NOMO-1 treated with DMSO at 0.1 percent for 48 hours (cell line): ENCODE measurements at regions not wholly inside any gene's neighbourhood (a gene's known extent, or its start where the extent isn't known, plus 50 kb on each side); places are given as distances from the start of the nearest gene placed in this dataset.

ENCODE experiments used
- DNase-seq: peaks from one replicate; lab custom pipeline; 2025; ENCODE audit not compliant: unreplicated experiment; lab: John Stamatoyannopoulos, UW

GRCh38 chr2:8564475-8564874 lies 117.4 kb upstream of the ID2 start:
- DNase-seq = no peak

- no peak for DNase-seq
These were observed 116.3 kb upstream of the ID2 start for GRCh38 chr2:8565399-8566154.

GRCh38 chr2:8566155-8566670 lies 115.6 kb upstream of the ID2 start:
- no peak for DNase-seq

DNA sequence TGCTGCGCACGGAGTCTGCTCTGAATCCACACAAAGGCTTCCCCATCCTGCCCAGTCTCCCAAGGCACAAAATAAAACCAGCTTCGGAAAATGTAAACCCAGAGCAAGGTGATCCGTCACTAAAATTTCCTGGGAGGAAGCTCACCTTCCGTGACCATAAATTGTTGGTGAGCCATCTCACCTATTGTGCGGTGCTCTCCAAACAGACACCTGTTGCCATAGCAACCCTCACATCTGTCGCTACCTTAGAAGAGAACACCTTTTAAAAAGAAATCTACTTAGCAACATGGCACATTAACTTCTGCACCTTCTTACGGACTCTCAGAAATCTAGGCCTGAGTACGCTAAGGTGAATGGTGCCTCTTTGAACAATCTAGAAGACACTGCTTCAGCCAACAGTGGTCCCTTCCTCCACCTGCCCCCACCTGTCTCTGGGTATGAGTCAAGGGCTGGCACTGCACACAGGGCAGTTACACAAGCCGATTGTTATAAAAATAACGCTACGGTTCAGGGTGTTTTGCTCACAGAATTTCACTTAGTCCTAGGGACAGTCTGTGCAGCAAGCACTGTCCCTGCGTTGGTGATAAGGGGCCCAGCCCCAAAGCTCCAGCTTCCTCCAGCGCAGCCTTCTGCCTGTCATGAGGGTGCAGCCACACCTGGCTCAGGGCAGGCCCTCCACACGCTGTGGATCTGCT lies 114.9 kb upstream of the ID2 start:
- no peak for DNase-seq

GRCh38 chr2:8567469-8568260 lies 114.2 kb upstream of the ID2 start:
- no peak for DNase-seq

GRCh38 chr2:8568543-8569302 lies 113.1 kb upstream of the ID2 start:
- DNase-seq = no peak

GRCh38 chr2:8569332-8569930 lies 112.4 kb upstream of the ID2 start:
- no peak for DNase-seq

DNA sequence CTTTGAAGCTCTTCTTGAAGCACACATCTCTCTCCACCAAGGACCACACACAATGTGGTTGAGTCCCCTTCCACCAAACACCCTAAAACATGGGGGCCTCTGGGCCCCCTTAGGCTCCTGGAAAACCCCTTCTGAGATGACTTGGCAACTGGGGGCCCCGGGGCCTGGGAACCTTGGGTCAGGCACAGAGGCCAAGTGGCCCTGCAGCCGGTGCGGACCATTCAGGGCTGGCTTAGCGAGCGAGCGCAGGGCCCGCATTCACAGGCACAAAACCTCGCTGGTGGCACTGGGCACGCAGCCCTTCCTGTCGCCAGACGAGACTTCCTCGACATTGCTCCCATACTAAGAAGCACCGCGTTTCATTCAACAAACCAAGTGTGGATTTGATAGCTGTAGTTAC lies 111.2 kb upstream of the ID2 start:
- DNase-seq = no peak

DNA sequence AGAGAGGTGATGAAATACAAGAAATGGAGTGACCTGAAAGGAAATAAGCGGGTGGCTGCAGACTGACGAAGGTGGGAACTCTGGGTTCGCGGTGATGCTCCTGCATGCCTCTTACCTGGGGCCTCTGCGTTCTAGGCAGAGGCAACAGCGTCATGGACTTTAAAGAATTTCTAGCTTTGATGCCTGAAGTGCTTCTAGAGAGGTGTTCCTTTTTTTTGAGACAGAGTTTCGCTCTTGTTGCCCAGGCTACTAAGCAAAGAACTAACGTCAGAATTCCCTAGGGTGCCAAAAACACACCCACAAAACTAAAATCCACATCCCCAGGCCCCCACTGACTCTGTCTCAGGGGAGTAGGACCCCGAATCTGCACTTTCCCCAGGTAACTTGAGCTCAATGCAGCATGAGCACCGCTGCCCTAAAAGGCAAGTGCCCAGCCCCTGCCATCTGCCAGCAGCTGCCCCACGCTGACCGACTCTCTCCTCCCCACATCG lies 110.5 kb upstream of the ID2 start:
- no peak for DNase-seq

DNA sequence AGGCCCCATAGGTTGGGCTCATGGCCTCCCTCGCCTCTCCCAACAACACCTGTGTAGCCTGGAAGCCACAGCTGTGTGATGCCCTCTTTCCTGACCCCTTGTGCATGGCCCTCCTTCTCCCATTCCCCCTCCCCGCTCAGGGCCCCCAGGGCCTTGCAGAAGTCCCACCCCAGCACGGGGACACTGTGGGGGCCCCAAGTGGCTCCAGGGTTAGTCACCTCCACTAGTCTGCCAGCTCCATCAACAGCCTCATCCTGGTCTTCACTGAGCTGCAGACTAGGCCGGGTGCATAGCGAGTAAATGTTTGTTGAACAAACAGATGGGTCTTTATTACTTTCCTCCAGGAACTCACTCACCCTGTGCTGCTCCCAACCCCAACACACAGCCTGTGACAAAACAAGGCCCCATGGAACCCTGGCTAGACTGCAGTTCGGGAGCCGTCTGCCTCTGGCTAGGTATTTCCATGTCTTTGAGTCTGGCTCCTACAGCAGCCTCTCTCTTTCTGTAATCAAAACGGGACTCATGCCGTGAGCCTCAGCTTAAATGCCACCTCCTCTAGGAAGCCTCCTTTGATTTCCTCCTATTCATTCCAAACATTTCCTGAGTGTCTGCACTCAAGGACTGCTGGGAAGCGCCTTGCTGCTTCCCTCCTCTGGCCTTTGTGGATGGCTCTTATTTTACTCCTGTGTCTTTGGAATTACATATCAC lies 109.9 kb upstream of the ID2 start:
- DNase-seq = no peak

GRCh38 chr2:8572712-8573233 lies 109.1 kb upstream of the ID2 start:
- no peak for DNase-seq

DNA sequence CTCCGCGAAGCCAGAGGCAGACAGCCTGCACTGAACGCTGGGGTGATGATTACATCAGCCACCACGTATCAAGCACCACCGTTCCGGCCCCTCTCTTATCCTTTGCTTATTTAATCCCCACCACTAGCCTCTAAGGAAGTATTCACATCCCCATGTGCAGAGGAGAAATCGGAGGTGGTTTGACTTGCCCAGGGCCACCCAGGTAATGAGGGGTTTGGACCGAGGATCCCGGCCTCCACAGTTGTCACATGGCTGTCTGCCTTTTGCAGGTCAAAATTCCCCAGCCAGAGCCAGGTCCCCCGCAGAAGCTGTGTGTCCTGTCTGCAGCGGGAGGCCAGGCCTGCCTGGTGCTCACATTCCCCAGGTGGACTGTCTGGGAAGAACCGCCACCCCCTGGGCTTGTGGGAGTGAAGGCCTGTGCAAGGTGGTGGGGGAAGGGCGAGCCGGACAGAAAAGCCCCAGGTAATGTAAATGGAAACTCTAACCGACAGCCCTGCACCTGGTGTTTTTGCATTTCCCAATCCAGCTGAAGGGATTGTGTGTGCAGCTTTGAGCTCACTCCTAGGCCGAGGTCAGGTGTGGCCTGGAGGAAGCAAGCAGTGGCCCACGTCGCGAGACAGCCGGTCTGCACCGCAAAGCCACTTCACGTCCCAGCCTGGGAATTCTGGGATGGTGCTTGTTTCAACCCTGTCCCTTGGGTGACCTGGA lies 108.5 kb upstream of the ID2 start:
- DNase-seq = no peak

- DNase-seq = no peak
These were observed 108.0 kb upstream of the ID2 start for GRCh38 chr2:8573942-8574195.

- no peak for DNase-seq
These were observed 107.4 kb upstream of the ID2 start for GRCh38 chr2:8574196-8575037.

DNA sequence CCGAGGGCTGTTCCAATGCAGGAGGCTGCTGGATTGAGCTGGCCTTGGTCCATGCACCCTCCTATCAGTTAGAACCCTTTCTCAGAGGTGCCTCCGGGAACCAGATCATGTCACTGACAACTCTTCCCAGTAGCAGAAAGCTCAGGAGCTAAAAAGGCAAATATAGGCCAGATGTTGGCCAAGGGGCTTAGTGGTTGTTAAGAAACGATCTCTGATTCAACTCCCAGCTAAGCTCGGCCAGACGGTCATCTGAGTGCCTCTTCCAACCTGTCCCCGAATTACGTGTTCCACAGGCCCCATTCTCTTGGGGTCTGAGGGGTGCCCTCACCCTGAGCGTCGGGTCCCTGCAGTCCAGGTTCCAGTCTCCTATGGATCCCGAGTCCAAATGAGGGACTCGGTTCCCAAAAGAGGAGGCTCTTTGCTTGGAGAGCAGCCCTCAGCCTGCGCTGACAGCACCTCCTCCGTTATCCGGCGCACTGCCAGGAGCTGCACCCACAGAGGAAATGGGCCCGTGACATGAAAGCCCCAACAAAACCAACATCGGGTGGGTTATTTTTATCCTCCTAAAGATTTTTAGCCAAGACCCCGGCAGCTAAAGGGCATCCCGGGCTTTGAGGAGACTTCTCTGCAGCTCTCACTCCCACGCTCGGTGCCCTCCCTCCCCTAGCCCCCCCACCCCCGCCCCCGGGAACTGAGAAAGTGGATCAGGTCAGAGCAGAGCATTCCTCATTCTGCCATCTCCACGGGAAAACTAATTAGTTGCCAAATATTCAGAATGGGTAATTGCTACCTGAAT lies 106.6 kb upstream of the ID2 start:
- DNase-seq = no peak

GRCh38 chr2:8575834-8576423 lies 105.9 kb upstream of the ID2 start:
- DNase-seq = no peak

GRCh38 chr2:8576525-8577167 lies 105.2 kb upstream of the ID2 start:
- peak; percentile 21 for DNase-seq
